H9 (cell line): ENCODE measurements at regions not wholly inside any gene's neighbourhood (a gene's known extent, or its start where the extent isn't known, plus 50 kb on each side); places are given as distances from the start of the nearest gene placed in this dataset.

ENCODE experiments used
- DNase-seq: peaks from one replicate; pipeline ENCODE4 v3.0.0-alpha.2; 2017
- H2AFZ ChIP-seq: one replicate; pipeline ENCODE4 v1.6.1; 2013; ENCODE audit warnings: mild to moderate bottlenecking, low read length, control low read depth, moderate library complexity
- H2AK5ac ChIP-seq: 2 replicates; pipeline ENCODE4 v1.6.1; 2013; ENCODE audit warnings: low read length, control low read depth, mixed read lengths; ENCODE audit not compliant: insufficient read length
- H2BK120ac ChIP-seq: one replicate; pipeline ENCODE4 v1.6.1; 2013; ENCODE audit warnings: low read depth, mild to moderate bottlenecking, low read length, control low read depth, inconsistent platforms; ENCODE audit not compliant: poor library complexity, severe bottlenecking
- H2BK12ac ChIP-seq: 2 replicates; pipeline ENCODE4 v1.6.1; 2013; ENCODE audit warnings: low read length, control low read depth, mixed read lengths, low read depth; ENCODE audit not compliant: insufficient read length
- H2BK15ac ChIP-seq: 2 replicates; pipeline ENCODE4 v1.6.1; 2013; ENCODE audit warnings: low read depth, low read length, control low read depth
- H2BK20ac ChIP-seq: one replicate; pipeline ENCODE4 v1.6.1; 2013; ENCODE audit warnings: low read depth, mild to moderate bottlenecking, low read length, control low read depth, inconsistent platforms; ENCODE audit not compliant: poor library complexity, severe bottlenecking
- H2BK5ac ChIP-seq: 2 replicates; pipeline ENCODE4 v1.6.1; 2013; ENCODE audit warnings: low read length, control low read depth, mixed read lengths; ENCODE audit not compliant: insufficient read length
- H3K14ac ChIP-seq: 2 replicates; pipeline ENCODE4 v1.6.1; 2013; ENCODE audit warnings: low read length, control low read depth; ENCODE audit not compliant: insufficient read depth
- H3K18ac ChIP-seq: 2 replicates; pipeline ENCODE4 v1.6.1; 2013; ENCODE audit warnings: low read depth, mild to moderate bottlenecking, mixed read lengths, low read length, control low read depth; ENCODE audit not compliant: insufficient read length
- H3K23ac ChIP-seq: 2 replicates; pipeline ENCODE4 v1.6.1; 2013; ENCODE audit warnings: low read length, control low read depth, mixed read lengths, low read depth; ENCODE audit not compliant: insufficient read length
- H3K23me2 ChIP-seq: 2 replicates; pipeline ENCODE4 v1.6.1; 2013; ENCODE audit warnings: low read depth, mild to moderate bottlenecking, mixed read lengths, low read length, control low read depth; ENCODE audit not compliant: insufficient read length, poor library complexity, severe bottlenecking
- H3K27ac ChIP-seq: 2 replicates; pipeline ENCODE4 v1.5.1; 2013; ENCODE audit warnings: low read length, control low read depth, mixed read lengths, low read depth; ENCODE audit not compliant: insufficient read length
- H3K27me3 ChIP-seq: 2 replicates; pipeline ENCODE4 v1.6.1; 2013; ENCODE audit warnings: low read length, control low read depth, inconsistent platforms; ENCODE audit not compliant: insufficient read depth
- H3K4ac ChIP-seq: 2 replicates; pipeline ENCODE4 v1.6.1; 2013; ENCODE audit warnings: low read depth, mild to moderate bottlenecking, control low read depth, inconsistent platforms, low read length, moderate library complexity
- H3K4me1 ChIP-seq: 2 replicates; pipeline ENCODE4 v1.6.1; 2013; ENCODE audit warnings: low read length, control low read depth, inconsistent platforms; ENCODE audit not compliant: insufficient read depth
- H3K4me2 ChIP-seq: 2 replicates; pipeline ENCODE4 v1.6.1; 2013; ENCODE audit warnings: low read length, control low read depth, mixed read lengths; ENCODE audit not compliant: insufficient read length, insufficient read depth
- H3K56ac ChIP-seq: 2 replicates; pipeline ENCODE4 v1.6.1; 2013; ENCODE audit warnings: low read depth, mild to moderate bottlenecking, mixed read lengths, low read length, control low read depth; ENCODE audit not compliant: insufficient read length
- H3K79me1 ChIP-seq: 2 replicates; pipeline ENCODE4 v1.6.1; 2013; ENCODE audit warnings: low read depth, mild to moderate bottlenecking, moderate library complexity, low read length, control low read depth, inconsistent platforms; ENCODE audit not compliant: insufficient read depth, poor library complexity, severe bottlenecking
- H3K79me2 ChIP-seq: 2 replicates; pipeline ENCODE4 v1.6.1; 2013; ENCODE audit warnings: low read length, control low read depth, inconsistent platforms; ENCODE audit not compliant: insufficient read depth
- H3K9ac ChIP-seq: 2 replicates; pipeline ENCODE4 v1.6.1; 2013; ENCODE audit warnings: low read length, control low read depth, mixed read lengths; ENCODE audit not compliant: insufficient read length; ENCODE audit errors: extremely low read depth
- H3K9me3 ChIP-seq: one replicate; pipeline ENCODE4 v1.6.1; 2013; ENCODE audit warnings: low read depth, low read length, inconsistent platforms; ENCODE audit not compliant: control insufficient read depth
- H3T11ph ChIP-seq: one replicate; pipeline ENCODE4 v1.6.1; 2013; ENCODE audit warnings: mild to moderate bottlenecking, low read length, control low read depth, inconsistent platforms
- H4K20me1 ChIP-seq: one replicate; pipeline ENCODE4 v1.6.1; 2013; ENCODE audit not compliant: control insufficient read depth, insufficient read length, insufficient read depth
- H4K5ac ChIP-seq: 2 replicates; pipeline ENCODE4 v1.6.1; 2013; ENCODE audit warnings: low read depth, mild to moderate bottlenecking, mixed read lengths, low read length, control low read depth; ENCODE audit not compliant: insufficient read length
- H4K8ac ChIP-seq: replicated peaks from 2 replicates; pipeline ENCODE4 v1.6.1; 2013; ENCODE audit warnings: low read length, control low read depth, mixed read lengths, low read depth; ENCODE audit not compliant: insufficient read length
- H4K91ac ChIP-seq: 2 replicates; pipeline ENCODE4 v1.6.1; 2013; ENCODE audit warnings: low read depth, mild to moderate bottlenecking, moderate library complexity, mixed read lengths, low read length, control low read depth; ENCODE audit not compliant: insufficient read length
- H3K27ac Mint-ChIP-seq, 3 experiments: 2 replicates in 2 of 3; 3 replicates in 1 of 3; pipeline ENCODE4 v1.8.0; 2020 to 2021; ENCODE audit warnings: mixed read lengths in 3 of 3, mild to moderate bottlenecking in 1 of 3, moderate library complexity in 1 of 3
- H3K27me3 Mint-ChIP-seq: 2 replicates; pipeline ENCODE4 v1.8.0; 2021; ENCODE audit warnings: low read depth, mild to moderate bottlenecking, moderate library complexity, mixed read lengths
- H3K36me3 Mint-ChIP-seq, 3 experiments: 2 replicates in 2 of 3; 3 replicates in 1 of 3; pipeline ENCODE4 v1.8.0; 2020 to 2021; ENCODE audit warnings: low read depth in 3 of 3, mixed read lengths in 3 of 3; ENCODE audit not compliant: insufficient read depth in 1 of 3
- H3K4me1 Mint-ChIP-seq, 2 experiments: 2 replicates each; pipeline ENCODE4 v1.8.0; 2020; ENCODE audit warnings: mixed read lengths in 2 of 2
- H3K4me3 Mint-ChIP-seq, 2 experiments: 2 replicates in 1 of 2; 3 replicates in 1 of 2; pipeline ENCODE4 v1.8.0; 2020 to 2021; ENCODE audit warnings: mild to moderate bottlenecking in 2 of 2, mixed read lengths in 2 of 2, moderate library complexity in 1 of 2
- H3K9me3 Mint-ChIP-seq, 2 experiments: 2 replicates in 1 of 2; 3 replicates in 1 of 2; pipeline ENCODE4 v1.8.0; 2020; ENCODE audit warnings: mild to moderate bottlenecking in 2 of 2, mixed read lengths in 2 of 2, moderate library complexity in 1 of 2
- WGBS: extraction: QIAGEN DNeasy Blood & Tissue Kit; methylation state at CpG from one replicate; pipeline ENCODE4 v1.1.7; 2013; ENCODE audit warnings: missing lambda C conversion rate, low lambda C conversion rate, mixed read lengths; ENCODE audit not compliant: insufficient read length; ENCODE audit errors: extremely low coverage; 5-methylcytosine and 5-hydroxymethylcytosine counted together
- TF ChIP-seq, protein P1 (sequence below): fragments of 200-600 bp; sonication (generic); conservative IDR thresholded peaks from 3 replicates; pipeline ENCODE4 v1.8.0; 2021; ENCODE audit warnings: antibody characterized with exemption, mild to moderate bottlenecking

- no peak overlapping the region for H3K9ac ChIP-seq
- no CpG with 5 or more reads among the region's 2 CpGs for WGBS
- H3K27me3 Mint-ChIP-seq = no peaks in the 10 kb centered on the region
Observed at GRCh38 chr13:88978607-88979006, 1307.4 kb downstream of the SLITRK5 start.

More at GRCh38 chr13:88978607-88979006, 1307.4 kb downstream of the SLITRK5 start:
- no peak overlapping the region for H2AK5ac ChIP-seq
- Mint-ChIP-seq H3K4me1 (peaks cover 0 to 5% of the 10 kb centered on the region in 2 experiments; a peak in 2 of 4 replicates), H3K27ac (no peak overlapping the region), H3K9me3 (no peaks in the 10 kb centered on the region), H3K4me3 (no peak overlapping the region), H3K36me3 (no peaks in the 10 kb centered on the region)
- no peak overlapping the region for H3K14ac ChIP-seq
- no peak overlapping the region for H2BK5ac ChIP-seq
- no peak overlapping the region for H2BK20ac ChIP-seq
- no peak overlapping the region for H3K18ac ChIP-seq
- H4K5ac ChIP-seq = no peak overlapping the region
- no peak overlapping the region for H3T11ph ChIP-seq
- H3K56ac ChIP-seq = no peak overlapping the region
- no peak overlapping the region for H2BK12ac ChIP-seq
- H3K4me1 ChIP-seq = no peaks in the 10 kb centered on the region
- TF ChIP-seq, protein P1, sequence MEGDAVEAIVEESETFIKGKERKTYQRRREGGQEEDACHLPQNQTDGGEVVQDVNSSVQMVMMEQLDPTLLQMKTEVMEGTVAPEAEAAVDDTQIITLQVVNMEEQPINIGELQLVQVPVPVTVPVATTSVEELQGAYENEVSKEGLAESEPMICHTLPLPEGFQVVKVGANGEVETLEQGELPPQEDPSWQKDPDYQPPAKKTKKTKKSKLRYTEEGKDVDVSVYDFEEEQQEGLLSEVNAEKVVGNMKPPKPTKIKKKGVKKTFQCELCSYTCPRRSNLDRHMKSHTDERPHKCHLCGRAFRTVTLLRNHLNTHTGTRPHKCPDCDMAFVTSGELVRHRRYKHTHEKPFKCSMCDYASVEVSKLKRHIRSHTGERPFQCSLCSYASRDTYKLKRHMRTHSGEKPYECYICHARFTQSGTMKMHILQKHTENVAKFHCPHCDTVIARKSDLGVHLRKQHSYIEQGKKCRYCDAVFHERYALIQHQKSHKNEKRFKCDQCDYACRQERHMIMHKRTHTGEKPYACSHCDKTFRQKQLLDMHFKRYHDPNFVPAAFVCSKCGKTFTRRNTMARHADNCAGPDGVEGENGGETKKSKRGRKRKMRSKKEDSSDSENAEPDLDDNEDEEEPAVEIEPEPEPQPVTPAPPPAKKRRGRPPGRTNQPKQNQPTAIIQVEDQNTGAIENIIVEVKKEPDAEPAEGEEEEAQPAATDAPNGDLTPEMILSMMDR = no peak
- H2BK15ac ChIP-seq = no peak overlapping the region
- H4K20me1 ChIP-seq = no peaks in the 10 kb centered on the region
- H3K23me2 ChIP-seq = no peaks in the 10 kb centered on the region
- H3K4ac ChIP-seq = no peak overlapping the region
- H3K27me3 ChIP-seq = no peaks in the 10 kb centered on the region
- no peak overlapping the region for H4K91ac ChIP-seq
- no peak overlapping the region for H2AFZ ChIP-seq
- H3K27ac ChIP-seq = no peak overlapping the region
- no peak overlapping the region for H4K8ac ChIP-seq
- H3K4me2 ChIP-seq = no peak overlapping the region
- no peak overlapping the region for H3K23ac ChIP-seq
- H3K9me3 ChIP-seq = no peaks in the 10 kb centered on the region
- H2BK120ac ChIP-seq = no peak overlapping the region
- DNase-seq = no peak
- no peaks in the 10 kb centered on the region for H3K79me2 ChIP-seq
- no peaks in the 10 kb centered on the region for H3K79me1 ChIP-seq
